ENCODE measurements at regions not wholly inside any gene's neighbourhood (a gene's known extent, or its start where the extent isn't known, plus 50 kb on each side); places are given as distances from the start of the nearest gene placed in this dataset.
"Not testable (repeated sequence)": the region's sequence is repeated elsewhere in the genome, so short reads cannot be mapped to it uniquely, and the experiment has no call there.

DNA sequence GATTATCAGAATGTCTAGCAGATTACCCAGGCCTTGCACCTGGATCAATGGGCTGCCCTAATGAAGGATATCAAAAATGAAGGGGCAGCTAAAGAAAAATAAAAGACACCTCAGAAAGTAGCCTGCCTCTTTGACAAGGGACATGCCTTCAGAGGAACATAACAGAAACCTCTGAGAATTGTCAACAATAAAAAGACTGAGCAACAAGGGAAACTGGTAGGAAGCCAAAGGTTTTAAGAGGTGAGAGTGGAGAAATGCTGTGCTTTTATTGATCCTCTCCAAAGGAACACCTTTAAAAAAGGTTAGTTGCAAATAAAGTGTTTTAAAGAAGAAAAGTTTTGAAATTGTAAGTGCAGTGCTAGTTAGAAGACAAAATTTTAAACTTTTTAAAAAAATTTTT lies 187.8 kb upstream of the TTC14 start:
- no peak for DNase-seq

GRCh38 chr3:180416111-180416594 lies 185.8 kb upstream of the TTC14 start:
- DNase-seq = peak in 16 of 56 donors; percentile 0 to 16 (median 2)

GRCh38 chr3:180417241-180417640 lies 184.7 kb upstream of the TTC14 start:
- DNase-seq = no peak

DNA sequence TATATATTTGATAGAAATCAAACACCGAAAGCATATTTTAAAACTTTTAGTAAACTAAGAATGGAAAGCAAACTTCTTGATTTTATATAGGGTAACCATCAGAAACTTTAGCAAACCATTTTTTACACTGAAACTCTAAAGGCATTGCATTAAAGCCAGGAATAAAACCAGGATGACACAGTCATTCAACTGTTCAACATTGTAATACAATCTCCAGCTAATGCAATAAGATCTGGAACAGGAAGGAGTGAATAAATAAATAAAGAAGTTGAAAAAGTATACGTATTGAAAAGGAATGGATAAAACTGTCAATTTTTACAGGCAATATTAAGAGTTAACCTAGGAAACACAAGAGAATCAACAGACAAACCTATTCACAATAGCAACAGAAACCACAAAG lies 181.9 kb upstream of the TTC14 start:
- DNase-seq = no peak

- DNase-seq = no peak
These were observed 181.2 kb upstream of the TTC14 start for GRCh38 chr3:180420804-180421203.

- no peak for DNase-seq
These were observed 180.7 kb upstream of the TTC14 start for GRCh38 chr3:180421221-180421620.

DNA sequence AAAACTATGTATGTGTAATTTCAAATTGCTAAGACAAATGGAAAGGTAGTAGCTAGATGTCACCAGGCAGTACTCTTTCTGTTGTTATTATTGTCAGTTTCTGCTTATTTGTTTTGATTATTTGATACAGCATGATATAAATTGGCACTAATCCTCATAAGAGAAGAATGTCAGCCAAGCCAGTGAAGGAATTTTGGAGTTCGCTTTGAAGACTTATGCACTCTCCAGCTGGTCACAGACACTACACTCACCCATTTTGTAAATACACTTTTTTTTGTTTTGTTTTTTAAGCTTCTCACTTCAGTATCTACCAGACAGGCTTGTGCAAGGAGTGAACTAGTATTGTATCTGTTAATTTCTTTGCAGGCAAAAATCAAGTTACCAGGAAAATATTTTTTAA lies 180.2 kb upstream of the TTC14 start:
- no peak for DNase-seq

DNA sequence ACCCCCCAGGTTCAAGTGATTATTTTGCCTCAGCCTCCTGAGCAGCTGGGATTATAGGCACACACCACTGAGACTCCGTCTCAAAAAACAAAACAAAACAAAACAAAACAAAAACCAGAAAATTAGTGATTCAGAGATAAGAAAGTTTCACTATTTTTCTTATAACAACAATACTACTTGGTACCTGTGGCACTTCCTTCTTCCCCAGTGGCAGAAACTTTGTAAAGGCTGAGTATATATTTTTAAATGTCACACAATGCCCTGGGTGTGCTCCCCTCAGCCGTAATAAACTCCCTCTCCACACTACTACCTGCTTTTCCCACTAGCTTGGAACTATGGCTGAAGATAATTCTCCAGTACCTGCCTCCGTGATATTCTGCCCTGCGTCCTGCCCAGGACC lies 177.7 kb upstream of the TTC14 start:
- not testable (repeated sequence) for DNase-seq

- DNase-seq = no peak
These were observed 171.1 kb upstream of the TTC14 start for GRCh38 chr3:180430896-180431295.

DNA sequence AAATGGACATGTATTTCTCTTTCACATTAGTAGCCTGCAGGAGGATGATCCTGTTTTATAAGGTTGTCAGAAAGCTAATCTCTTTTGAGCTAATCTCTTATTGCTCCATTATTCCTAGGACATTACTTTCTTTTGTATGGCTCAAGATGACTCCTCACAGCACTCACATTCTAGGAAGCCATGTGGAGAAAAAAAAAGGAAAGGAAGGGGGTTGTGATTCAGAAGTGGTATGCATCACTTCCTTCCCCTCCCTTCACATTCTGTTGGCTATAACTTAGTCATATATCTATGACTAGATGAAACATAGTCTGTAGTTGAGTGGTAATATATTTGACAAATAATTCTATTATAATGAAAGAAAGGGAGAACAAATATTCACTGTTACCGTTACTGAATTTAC lies 168.8 kb upstream of the TTC14 start:
- no peak for DNase-seq

DNA sequence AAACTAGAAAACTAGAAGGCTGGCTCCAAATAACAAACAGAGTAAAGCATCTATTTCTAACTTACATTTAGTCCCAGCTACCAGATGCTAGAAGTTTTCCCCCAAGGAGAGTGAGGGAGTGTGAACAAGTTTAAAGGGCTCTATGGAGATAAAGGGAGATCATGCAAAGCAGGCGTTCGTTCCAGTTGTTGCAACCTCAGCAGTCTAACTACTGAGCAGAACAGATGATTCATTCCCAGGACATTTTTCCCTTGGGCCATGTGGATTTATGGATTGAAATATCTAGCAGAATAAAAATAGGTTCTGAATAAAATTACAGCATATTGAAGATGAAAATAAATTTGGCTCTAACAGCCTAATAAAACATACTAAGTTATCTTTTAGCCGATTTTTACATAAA lies 154.8 kb upstream of the TTC14 start:
- DNase-seq = no peak

DNA sequence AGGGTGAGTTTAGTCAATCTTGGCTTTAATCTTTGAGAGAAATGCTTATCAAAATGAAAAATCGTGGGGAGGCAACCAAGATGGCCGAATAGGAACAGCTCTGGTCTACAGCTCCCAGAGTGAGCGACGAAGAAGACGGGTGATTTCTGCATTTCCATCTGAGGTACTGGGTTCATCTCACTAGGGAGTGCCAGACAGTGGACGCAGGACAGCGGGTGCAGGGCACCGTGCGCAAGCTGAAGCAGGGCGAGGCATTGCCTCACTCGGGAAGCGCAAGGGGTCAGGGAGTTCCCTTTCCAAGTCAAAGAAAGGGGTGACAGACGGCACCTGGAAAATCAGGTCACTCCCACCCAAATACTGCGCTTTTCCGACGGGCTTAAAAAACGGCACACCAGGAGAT lies 153.6 kb upstream of the TTC14 start:
- DNase-seq = not testable (repeated sequence)

DNA sequence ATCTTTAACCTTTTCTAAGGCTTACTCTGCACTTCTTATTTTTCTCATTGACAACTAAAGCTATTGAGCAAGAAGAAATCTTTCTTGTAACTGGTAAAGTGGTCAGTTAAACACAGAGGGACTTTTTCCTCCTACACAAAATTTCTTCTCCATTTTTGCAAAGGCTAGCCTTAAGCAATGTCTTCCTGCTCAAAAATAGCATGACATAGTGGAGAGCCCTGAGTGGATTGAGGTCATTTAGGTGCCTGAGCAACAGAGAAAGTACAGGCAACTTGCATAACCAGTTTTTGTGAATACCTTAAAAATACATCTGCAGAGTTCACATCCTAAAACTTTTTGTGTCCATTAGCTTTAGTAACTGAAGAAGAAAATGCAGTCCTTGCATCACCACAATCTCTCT lies 144.7 kb upstream of the TTC14 start:
- DNase-seq = no peak

DNA sequence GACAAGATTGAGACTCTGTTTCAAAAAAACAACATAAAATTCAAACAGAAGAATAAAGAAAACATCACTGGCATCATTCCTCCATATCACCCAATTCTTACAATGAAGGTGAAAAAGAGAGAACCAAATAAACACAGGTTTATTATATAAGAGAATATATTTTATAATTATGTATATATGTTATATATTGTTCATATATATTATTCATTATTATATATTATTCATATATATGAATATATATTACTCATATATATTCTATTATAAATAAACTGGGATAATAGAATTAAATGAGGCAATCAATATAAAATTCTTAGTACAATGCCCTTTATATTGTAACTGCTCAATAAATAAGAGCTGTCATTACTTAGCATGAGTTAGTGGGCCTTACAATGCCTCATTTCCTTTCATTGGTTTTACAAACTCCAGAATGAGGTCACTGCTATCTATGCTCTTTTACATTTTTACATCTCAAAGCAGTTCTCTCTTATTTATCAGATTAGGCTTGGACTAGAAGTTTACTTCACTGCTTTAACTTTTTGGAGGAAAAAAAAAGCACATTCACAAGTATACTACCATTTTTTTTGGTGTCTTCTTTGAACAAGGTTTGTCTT lies 135.5 kb upstream of the TTC14 start:
- no peak for DNase-seq

DNA sequence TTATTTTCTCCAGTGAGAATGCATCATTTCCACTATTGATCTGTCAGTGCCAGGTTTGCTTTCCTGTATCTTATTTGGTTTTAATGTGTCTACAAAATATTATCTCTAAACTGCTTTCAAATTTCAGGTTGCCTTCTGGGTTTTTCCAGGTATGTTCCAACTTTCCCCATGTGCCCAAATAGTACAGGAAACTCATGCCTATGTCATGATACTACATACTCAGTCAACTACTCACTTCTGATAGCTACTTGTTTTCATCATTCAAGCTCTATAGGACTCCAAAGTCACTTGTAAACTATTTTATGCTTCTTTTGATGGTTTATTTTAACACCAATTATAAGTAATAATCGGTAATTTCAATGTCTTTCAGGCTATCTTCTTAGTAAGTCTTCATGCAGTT lies 134.8 kb upstream of the TTC14 start:
- no peak for DNase-seq

GRCh38 chr3:180469149-180469548 lies 132.8 kb upstream of the TTC14 start:
- no peak for DNase-seq

DNA sequence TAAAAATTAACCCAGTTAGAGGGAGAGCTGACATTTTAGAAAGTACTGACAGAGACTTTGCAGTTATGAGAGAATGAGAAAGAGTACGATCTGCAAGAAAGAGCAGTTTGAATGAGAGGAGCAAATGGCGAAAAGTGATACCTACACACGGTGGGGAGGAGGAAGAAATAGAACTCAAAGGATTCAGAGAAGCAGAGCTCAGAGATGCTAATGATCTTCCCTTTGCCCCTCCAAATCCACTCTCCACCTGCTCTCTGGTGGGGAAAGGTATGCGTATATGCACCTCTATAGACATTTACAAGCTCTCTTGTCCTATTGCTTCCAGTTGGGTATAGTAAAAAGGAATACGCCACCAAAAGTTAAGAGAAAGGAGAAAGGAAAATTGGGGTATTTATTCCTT lies 123.3 kb upstream of the TTC14 start:
- no peak for DNase-seq

- no peak for DNase-seq
These were observed 109.9 kb upstream of the TTC14 start for GRCh38 chr3:180492047-180492446.

GRCh38 chr3:180496995-180497394 lies 105.0 kb upstream of the TTC14 start:
- no peak for DNase-seq

- DNase-seq = no peak
These were observed 85.6 kb upstream of the TTC14 start for GRCh38 chr3:180516368-180516767.

DNA sequence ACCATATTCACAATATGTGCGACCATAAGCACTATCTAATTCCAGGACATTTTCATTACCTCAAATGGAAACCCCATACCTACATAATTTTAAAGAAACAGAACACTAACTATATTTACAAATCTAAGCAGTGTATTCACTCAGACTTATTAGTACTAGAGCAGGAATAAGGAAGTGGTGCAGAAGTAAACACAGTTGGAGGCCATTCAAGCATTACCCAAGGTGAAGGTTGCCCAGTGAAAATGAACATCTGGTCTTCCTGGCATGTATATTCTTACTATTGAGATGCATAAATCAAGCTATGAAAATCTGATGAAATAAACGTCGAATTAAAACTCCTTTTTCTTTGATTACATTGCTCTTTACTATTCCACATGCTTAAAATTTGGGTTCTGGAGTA lies 78.9 kb upstream of the TTC14 start:
- DNase-seq = no peak

DNA sequence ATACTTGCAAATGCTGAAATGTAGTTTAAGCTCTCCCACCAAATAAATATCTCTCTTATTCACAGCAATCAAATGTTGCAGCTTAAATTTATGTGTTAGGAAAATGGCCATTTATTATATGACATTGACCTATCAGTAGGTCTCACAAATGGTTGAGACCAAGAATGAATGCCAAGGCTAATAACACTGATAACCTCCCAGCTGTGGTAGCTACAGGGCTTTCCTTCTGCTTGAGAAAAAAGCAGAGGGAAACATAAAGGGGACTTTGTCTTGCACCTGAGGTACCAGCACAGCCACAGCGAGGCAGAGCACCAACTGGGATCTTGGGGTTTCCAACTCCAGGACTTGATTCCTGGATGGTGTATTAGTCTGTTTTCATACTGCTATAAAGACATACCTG lies 73.1 kb upstream of the TTC14 start:
- no peak for DNase-seq

GRCh38 chr3:180529778-180530177 lies 72.2 kb upstream of the TTC14 start:
- no peak for DNase-seq

- DNase-seq = no peak
These were observed 71.7 kb upstream of the TTC14 start for GRCh38 chr3:180530276-180530675.
